Stimulated activated CD8-positive, alpha-beta memory T cell treated with anti-CD3 and anti-CD28 coated beads, Interleukin-12 subunit alpha, Interleukin-12 subunit beta, amount 100 ng/mL, for 4 hours (primary cell): ENCODE measurements at regions not wholly inside any gene's neighbourhood (a gene's known extent, or its start where the extent isn't known, plus 50 kb on each side); places are given as distances from the start of the nearest gene placed in this dataset.
A peak's percentile ranks its signal among the peaks of the same experiment; 100 is the strongest.

Source experiments
- DNase-seq: peaks from one replicate; pipeline ENCODE4 v3.0.0-alpha.2; 2020; ENCODE audit warnings: low read depth

- no peak for DNase-seq
Observed at GRCh38 chr12:68102731-68103130, 56.8 kb downstream of the IFNG start.

- no peak for DNase-seq
Observed at GRCh38 chr12:68102163-68102562, 57.4 kb downstream of the IFNG start.

GRCh38 chr12:68100241-68100640, 59.3 kb downstream of the IFNG start:
- DNase-seq, result no peak

GRCh38 chr12:68098939-68099338, 60.6 kb downstream of the IFNG start:
- no peak for DNase-seq

- DNase-seq, result no peak
Observed at GRCh38 chr12:68097386-68097785, 62.2 kb downstream of the IFNG start.

GRCh38 chr12:68094645-68095395, 64.7 kb downstream of the IFNG start:
- no peak for DNase-seq

GRCh38 chr12:68094195-68094594, 65.3 kb downstream of the IFNG start:
- no peak for DNase-seq

GRCh38 chr12:68092976-68093375, 66.6 kb downstream of the IFNG start:
- DNase-seq, result no peak

GRCh38 chr12:68089101-68089500, 70.4 kb downstream of the IFNG start:
- DNase-seq, result no peak

- no peak for DNase-seq
Observed at GRCh38 chr12:68086019-68086603, 73.4 kb downstream of the IFNG start.

- no peak for DNase-seq
Observed at GRCh38 chr12:68081561-68081960, 78.0 kb downstream of the IFNG start.

GRCh38 chr12:68080577-68080976, 79.0 kb downstream of the IFNG start:
- peak; percentile 14 for DNase-seq

- no peak for DNase-seq
Observed at GRCh38 chr12:68078737-68079136, 80.8 kb downstream of the IFNG start.

- DNase-seq, result no peak
Observed at GRCh38 chr12:68075416-68075815, 84.1 kb downstream of the IFNG start.

- DNase-seq, result no peak
Observed at GRCh38 chr12:68074306-68075027, 85.1 kb downstream of the IFNG start.

- DNase-seq, result no peak
Observed at GRCh38 chr12:68070957-68071356, 81.7 kb downstream of the IFNG-AS1 start.
